ENCODE measurements at regions not wholly inside any gene's neighbourhood (a gene's known extent, or its start where the extent isn't known, plus 50 kb on each side); places are given as distances from the start of the nearest gene placed in this dataset.
A peak's percentile ranks its signal among the peaks of the same experiment; 100 is the strongest.

DNA sequence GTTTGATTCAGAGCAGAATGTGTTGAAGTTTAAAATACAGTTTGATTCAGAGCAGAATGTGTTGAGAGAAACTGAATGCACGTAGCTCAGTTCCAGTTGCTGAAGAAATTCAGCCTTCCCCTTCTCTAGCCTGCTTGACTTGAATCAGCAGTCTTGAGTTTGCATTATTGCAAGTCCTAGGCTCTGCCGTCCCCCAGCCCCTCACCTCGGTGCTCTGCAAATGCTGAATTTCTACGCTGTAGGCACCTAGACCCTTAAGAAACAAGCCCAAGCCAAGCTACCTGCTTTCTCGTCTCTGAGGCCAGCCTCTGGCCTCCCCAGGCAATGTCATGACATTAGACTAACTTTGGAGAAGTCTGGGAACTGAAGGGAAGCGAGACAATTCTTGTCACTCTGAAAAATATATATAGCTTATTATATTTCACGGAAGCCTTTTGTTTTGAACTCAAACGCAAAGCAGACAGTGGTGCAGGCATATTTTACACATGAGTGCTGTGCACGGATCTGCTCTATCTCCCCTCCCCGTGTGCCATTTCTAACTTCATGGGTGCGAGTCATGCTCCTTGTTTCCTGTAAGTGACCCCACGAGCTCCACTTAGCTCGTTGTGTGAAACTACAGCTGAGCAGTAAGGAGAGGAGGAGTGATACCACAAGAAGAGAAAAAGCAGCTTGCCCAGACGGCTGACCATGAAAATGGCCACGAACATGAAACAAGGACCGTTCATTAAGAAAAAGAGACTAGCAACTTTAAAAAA is 71.4 kb upstream of the DUSP22 start:
- Mint-ChIP-seq H3K4me3 (no peak overlapping the region), H3K36me3 (no peaks in the 10 kb centered on the region), H3K9me3 (peaks cover 3% of the 10 kb centered on the region), H3K27ac (peak overlapping the region; percentile 15), H3K27me3 (no peaks in the 10 kb centered on the region), H3K4me1 (peaks cover 48% of the 10 kb centered on the region)
- ATAC-seq (ENCODE audit: low read depth) (no peak), DNase-seq (ENCODE audit: low spot score in 2 of 2) (no peak)

GRCh38 chr6:221531-222349 is 70.5 kb upstream of the DUSP22 start:
- no peak overlapping the region for H3K27ac Mint-ChIP-seq
- DNase-seq (ENCODE audit: low spot score in 2 of 2), result no peak
- H3K27me3 Mint-ChIP-seq, result no peaks in the 10 kb centered on the region
- H3K4me3 Mint-ChIP-seq, result no peak overlapping the region
- H3K36me3 Mint-ChIP-seq, result no peaks in the 10 kb centered on the region
- H3K4me1 Mint-ChIP-seq, result peaks cover 41% of the 10 kb centered on the region
- peaks cover 3% of the 10 kb centered on the region for H3K9me3 Mint-ChIP-seq
- no peak for ATAC-seq (ENCODE audit: low read depth)

GRCh38 chr6:222468-222867 is 69.8 kb upstream of the DUSP22 start:
- Mint-ChIP-seq H3K4me3 (no peak overlapping the region), H3K27ac (no peak overlapping the region)

GRCh38 chr6:223136-223535 is 69.2 kb upstream of the DUSP22 start:
- Mint-ChIP-seq H3K27me3 (no peaks in the 10 kb centered on the region), H3K4me1 (peaks cover 35% of the 10 kb centered on the region), H3K4me3 (no peak overlapping the region), H3K27ac (no peak overlapping the region), H3K9me3 (no peaks in the 10 kb centered on the region), H3K36me3 (no peaks in the 10 kb centered on the region)
- no peak for DNase-seq (ENCODE audit: low spot score in 2 of 2)
- no peak for ATAC-seq (ENCODE audit: low read depth)

More at GRCh38 chr6:222468-222867, 69.8 kb upstream of the DUSP22 start:
- Mint-ChIP-seq H3K9me3 (no peaks in the 10 kb centered on the region), H3K4me1 (peaks cover 37% of the 10 kb centered on the region), H3K27me3 (no peaks in the 10 kb centered on the region), H3K36me3 (no peaks in the 10 kb centered on the region)
- no peak for ATAC-seq (ENCODE audit: low read depth)
- DNase-seq (ENCODE audit: low spot score in 2 of 2), result no peak

DNA sequence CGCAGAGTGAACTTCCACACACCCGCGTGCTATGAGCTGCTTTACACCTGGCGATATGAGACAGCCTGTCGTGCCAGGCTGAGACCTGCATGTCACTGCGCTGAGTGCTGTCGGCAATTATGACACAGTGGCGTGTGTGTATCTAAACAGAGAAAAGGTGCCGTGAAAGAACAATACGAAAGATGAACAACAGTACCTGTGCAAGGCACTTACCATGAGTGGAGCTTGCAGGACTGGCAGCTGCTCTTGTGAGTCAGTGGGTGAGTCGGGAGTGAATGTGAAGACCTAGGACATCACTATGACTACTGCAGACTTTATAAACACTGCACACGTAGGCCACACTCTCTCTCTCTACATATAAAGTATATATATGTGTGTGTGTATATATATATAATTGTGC is 68.5 kb upstream of the DUSP22 start:
- Mint-ChIP-seq H3K27me3 (no peaks in the 10 kb centered on the region), H3K4me1 (peaks cover 31% of the 10 kb centered on the region), H3K4me3 (no peak overlapping the region), H3K9me3 (no peaks in the 10 kb centered on the region), H3K27ac (no peak overlapping the region), H3K36me3 (no peaks in the 10 kb centered on the region)
- DNase-seq (ENCODE audit: low spot score in 2 of 2) (no peak), ATAC-seq (ENCODE audit: low read depth) (no peak)

- ATAC-seq (ENCODE audit: low read depth) (no peak), DNase-seq (ENCODE audit: low spot score in 2 of 2) (no peak)
- H3K36me3 Mint-ChIP-seq, result no peaks in the 10 kb centered on the region
- no peaks in the 10 kb centered on the region for H3K9me3 Mint-ChIP-seq
- no peak overlapping the region for H3K27ac Mint-ChIP-seq
- no peaks in the 10 kb centered on the region for H3K27me3 Mint-ChIP-seq
- H3K4me3 Mint-ChIP-seq, result no peak overlapping the region
- H3K4me1 Mint-ChIP-seq, result peaks cover 30% of the 10 kb centered on the region
Observed at GRCh38 chr6:224350-224749, 67.9 kb upstream of the DUSP22 start.

DNA sequence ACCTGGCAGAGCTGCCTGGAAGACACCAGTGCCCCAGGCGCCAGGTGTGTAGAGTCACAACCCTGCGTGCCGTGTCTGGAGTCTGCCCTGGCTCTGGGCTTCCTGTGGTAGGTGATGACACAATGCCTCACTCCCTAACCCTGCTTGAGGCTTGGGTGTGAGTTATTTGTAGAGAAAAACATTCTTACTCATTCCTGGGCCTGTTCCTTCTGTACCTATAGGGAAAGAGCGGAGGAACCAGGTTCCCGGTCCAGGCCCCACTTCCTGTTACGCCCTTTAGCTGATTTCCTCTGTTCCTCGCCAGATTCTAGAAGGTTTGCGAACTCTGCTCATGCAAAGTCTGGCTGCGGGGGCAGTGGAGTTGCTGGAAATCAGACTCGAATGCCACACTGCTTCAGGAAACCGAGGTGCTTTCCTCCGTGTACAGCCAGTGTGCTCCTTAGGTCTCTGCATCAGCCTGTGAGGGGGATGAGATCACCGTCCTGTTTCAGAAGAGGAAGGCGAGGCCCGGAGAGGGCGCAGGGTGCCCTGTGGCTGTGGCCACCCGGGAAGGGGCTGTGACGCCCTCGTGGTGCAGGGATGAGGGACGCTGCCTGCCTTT is 67.1 kb upstream of the DUSP22 start:
- ATAC-seq (ENCODE audit: low read depth) (peak; percentile 48), DNase-seq (ENCODE audit: low spot score in 2 of 2) (no peak)
- Mint-ChIP-seq H3K4me1 (peaks cover 30% of the 10 kb centered on the region), H3K9me3 (no peaks in the 10 kb centered on the region), H3K36me3 (no peaks in the 10 kb centered on the region), H3K27ac (no peak overlapping the region), H3K27me3 (no peaks in the 10 kb centered on the region), H3K4me3 (peak overlapping the region; percentile 64)

DNA sequence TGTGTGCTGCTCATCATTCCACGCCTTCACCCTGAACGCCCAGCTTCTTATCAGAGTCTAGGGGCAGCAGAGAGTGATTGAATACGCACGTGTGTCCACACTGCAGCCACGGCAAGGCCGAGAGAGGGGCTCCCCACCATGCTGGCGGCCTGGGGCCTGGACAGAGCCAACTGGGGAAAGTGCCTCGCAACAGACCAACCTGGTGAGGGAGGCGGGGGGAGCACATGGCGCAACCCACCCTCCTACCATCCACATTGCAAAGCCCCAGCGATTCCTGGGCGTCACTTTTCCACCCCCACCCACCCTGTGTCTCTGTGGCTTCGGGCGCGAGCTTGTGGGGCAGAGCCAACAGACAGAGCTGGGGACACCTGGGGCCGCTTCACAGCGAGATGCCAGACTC is 66.4 kb upstream of the DUSP22 start:
- Mint-ChIP-seq H3K36me3 (no peaks in the 10 kb centered on the region), H3K27me3 (no peaks in the 10 kb centered on the region), H3K4me3 (no peak overlapping the region), H3K9me3 (no peaks in the 10 kb centered on the region), H3K27ac (no peak overlapping the region), H3K4me1 (peaks cover 27% of the 10 kb centered on the region)
- DNase-seq (ENCODE audit: low spot score in 2 of 2) (no peak), ATAC-seq (ENCODE audit: low read depth) (no peak)

DNA sequence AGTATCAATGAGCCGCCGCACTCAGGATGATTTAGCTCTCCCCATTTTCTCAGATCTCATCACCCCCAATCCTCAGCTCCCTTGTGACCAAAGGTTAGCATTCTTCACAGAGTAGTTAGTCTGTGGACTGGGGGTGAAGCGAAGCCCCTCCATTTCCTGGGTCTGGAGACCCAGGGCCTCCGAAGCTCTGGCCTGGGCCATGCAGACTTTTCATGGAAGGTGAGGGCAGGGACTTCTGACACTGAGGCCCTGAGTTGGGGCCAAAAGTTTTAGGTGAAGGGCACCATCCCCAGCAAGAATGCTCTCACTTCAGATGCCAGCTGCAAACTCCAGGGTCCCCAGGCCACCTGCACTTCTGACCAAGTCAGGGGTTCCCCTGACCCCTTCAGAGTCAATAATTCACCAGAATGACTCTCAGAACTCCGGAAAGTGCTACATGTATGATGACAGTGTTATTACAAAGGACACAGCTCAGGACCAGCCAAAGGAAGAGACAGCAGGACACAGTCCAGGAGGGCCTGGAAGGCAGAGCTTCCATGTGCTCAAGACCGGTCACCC is 65.7 kb upstream of the DUSP22 start:
- peaks cover 24% of the 10 kb centered on the region for H3K4me1 Mint-ChIP-seq
- H3K4me3 Mint-ChIP-seq, result no peak overlapping the region
- no peak overlapping the region for H3K27ac Mint-ChIP-seq
- H3K36me3 Mint-ChIP-seq, result no peaks in the 10 kb centered on the region
- no peaks in the 10 kb centered on the region for H3K9me3 Mint-ChIP-seq
- no peak for ATAC-seq (ENCODE audit: low read depth)
- no peak for DNase-seq (ENCODE audit: low spot score in 2 of 2)
- H3K27me3 Mint-ChIP-seq, result no peaks in the 10 kb centered on the region

GRCh38 chr6:227074-227782 is 65.1 kb upstream of the DUSP22 start:
- H3K27me3 Mint-ChIP-seq, result no peaks in the 10 kb centered on the region
- H3K9me3 Mint-ChIP-seq, result no peaks in the 10 kb centered on the region
- peak; percentile 87 for ATAC-seq (ENCODE audit: low read depth)
- peak overlapping the region; percentile 27 for H3K4me3 Mint-ChIP-seq
- H3K36me3 Mint-ChIP-seq, result no peaks in the 10 kb centered on the region
- H3K27ac Mint-ChIP-seq, result no peak overlapping the region
- DNase-seq (ENCODE audit: low spot score in 2 of 2), result peak in 1 of 2 donors; percentile 15
- peaks cover 21% of the 10 kb centered on the region for H3K4me1 Mint-ChIP-seq

- ATAC-seq (ENCODE audit: low read depth) (no peak), DNase-seq (ENCODE audit: low spot score in 2 of 2) (peak in 1 of 2 donors; percentile 9)
- no peaks in the 10 kb centered on the region for H3K9me3 Mint-ChIP-seq
- no peak overlapping the region for H3K4me3 Mint-ChIP-seq
- no peaks in the 10 kb centered on the region for H3K27me3 Mint-ChIP-seq
- peaks cover 21% of the 10 kb centered on the region for H3K4me1 Mint-ChIP-seq
- no peak overlapping the region for H3K27ac Mint-ChIP-seq
- no peaks in the 10 kb centered on the region for H3K36me3 Mint-ChIP-seq
Observed at GRCh38 chr6:227812-228338, 64.4 kb upstream of the DUSP22 start.

GRCh38 chr6:228881-229651 is 63.2 kb upstream of the DUSP22 start:
- no peaks in the 10 kb centered on the region for H3K27me3 Mint-ChIP-seq
- no peaks in the 10 kb centered on the region for H3K36me3 Mint-ChIP-seq
- DNase-seq (ENCODE audit: low spot score in 2 of 2), result peak in 1 of 2 donors; percentile 7
- peaks cover 23% of the 10 kb centered on the region for H3K4me1 Mint-ChIP-seq
- no peak for ATAC-seq (ENCODE audit: low read depth)
- peak overlapping the region; percentile 41 for H3K4me3 Mint-ChIP-seq
- no peak overlapping the region for H3K27ac Mint-ChIP-seq
- H3K9me3 Mint-ChIP-seq, result no peaks in the 10 kb centered on the region

DNA sequence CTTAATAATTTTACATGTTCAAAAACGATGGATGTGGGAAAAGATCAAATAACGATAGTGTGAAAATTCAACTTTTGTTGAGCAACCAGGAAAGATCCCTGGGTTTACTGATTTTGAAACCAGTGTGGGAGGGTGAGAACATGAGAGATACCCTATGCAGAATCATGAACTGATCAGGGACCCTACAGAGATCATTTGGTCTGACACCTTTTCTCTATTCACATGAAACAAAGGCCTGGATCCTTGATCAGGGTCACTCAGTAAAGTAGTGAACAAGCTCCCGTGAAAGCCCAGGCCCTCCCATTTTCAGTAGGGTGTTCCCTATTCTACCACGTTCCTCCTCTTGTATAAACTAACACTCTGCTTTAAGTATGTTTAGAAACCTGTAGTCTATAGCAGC is 60.5 kb upstream of the DUSP22 start:
- H3K9me3 Mint-ChIP-seq, result no peaks in the 10 kb centered on the region
- no peak overlapping the region for H3K27ac Mint-ChIP-seq
- DNase-seq (ENCODE audit: low spot score in 2 of 2) (no peak), ATAC-seq (ENCODE audit: low read depth) (no peak)
- H3K4me1 Mint-ChIP-seq, result peaks cover 30% of the 10 kb centered on the region
- no peaks in the 10 kb centered on the region for H3K27me3 Mint-ChIP-seq
- no peak overlapping the region for H3K4me3 Mint-ChIP-seq
- H3K36me3 Mint-ChIP-seq, result no peaks in the 10 kb centered on the region
